GM21423 (cell line): ENCODE measurements at regions not wholly inside any gene's neighbourhood (a gene's known extent, or its start where the extent isn't known, plus 50 kb on each side); places are given as distances from the start of the nearest gene placed in this dataset.

Source experiments
- ATAC-seq: cut with Tn5 transposase; IDR thresholded peaks from one replicate; pipeline ENCODE4 v1.9.1; 2021; ENCODE audit warnings: mild to moderate bottlenecking, moderate library complexity; ENCODE audit not compliant: unreplicated experiment

DNA sequence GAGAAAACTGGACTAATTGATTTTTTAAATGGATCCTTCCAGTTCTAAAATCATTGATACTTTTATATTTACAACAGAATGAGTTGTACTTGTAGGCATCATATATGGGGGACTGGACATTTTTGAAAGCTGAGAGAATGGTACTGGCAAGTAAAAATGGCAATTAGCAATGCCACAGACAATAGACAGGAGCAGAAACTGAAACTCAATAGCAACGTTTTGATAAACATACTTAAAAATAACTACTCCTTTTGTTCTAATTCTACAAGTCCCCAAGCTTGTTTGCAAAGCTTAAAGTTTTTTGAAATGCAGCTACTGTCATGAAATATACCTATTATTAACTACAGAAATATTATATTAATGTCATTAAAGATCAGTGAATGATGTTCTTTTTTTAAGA, 52.8 kb upstream of the FBXL7 start:
- no peak for ATAC-seq

GRCh38 chr5:15446552-15446951, 53.4 kb upstream of the FBXL7 start:
- ATAC-seq = no peak

DNA sequence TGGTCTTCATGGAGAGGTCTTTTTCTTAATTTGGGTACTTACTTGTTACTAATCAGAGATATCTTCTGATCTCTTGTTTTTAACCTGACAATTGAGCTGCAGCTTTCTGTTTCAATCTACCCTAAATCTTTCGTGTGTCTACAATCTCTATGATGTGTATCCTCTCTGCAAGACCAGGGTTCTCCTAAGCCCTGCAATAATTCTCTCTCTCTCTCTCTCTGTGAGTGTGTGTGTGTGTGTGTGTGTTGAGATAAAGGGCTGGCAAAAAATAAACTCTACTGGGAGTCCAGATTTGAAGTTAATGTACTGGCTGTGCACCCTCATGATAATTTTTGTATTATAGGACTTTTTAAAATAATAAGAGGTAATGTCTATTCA, 57.8 kb upstream of the FBXL7 start:
- ATAC-seq = no peak

DNA sequence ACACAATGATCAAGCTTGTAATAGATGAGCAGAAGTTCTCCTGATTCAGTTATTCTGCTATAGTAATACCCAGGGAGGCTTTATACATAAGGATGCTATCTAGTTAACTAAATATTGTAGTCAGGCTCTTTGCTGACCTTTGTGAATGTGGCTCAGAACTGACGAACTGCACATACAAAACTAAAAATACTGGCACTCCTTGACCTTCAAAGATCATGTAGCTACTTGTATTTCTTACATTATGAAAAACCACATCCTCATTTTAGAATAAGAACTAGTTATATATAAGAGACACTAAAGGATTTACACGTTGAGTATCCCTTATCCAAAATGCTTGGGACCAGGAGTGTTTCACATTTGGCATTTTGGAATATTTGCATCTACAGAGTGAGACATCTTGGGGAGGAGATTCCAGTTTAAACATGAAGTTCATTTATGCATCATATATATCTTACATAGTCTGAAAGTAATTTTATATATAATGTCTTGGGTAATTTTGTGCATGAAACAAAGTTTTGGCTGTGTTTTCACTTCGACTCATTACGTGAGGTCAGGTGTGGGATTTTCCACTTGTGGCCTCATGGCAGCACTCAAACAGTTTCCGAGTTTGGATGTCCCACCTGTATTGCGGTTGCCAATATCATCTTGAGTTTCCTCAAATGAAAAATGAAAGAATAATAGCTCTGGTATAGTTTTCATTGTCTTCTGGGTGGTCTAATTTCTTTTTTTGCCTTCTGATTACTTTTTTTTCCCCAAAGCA, 58.4 kb upstream of the FBXL7 start:
- no peak for ATAC-seq

- no peak for ATAC-seq
These were observed 59.5 kb upstream of the FBXL7 start for GRCh38 chr5:15440434-15440833.

- no peak for ATAC-seq
These were observed 60.2 kb upstream of the FBXL7 start for GRCh38 chr5:15439801-15440200.

DNA sequence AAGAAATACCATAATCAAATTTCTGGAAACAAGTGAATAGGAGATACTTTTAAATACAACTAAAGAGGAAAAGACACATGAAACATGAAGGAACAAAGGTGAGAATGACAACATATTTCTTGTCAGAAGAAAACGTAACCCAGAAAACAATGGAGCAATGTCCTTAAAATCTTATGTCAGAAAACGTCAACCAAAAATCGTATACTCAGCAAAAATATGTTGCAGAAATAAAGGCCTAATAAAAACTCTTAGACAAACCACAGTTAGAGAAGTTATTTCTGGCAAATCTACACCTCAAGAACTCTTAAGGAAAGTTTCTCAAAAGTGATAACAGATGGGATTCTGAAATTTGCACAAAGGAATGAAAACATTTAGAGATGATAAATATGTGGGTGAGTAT, 66.3 kb upstream of the FBXL7 start:
- ATAC-seq = no peak

GRCh38 chr5:15431923-15432322, 68.1 kb upstream of the FBXL7 start:
- ATAC-seq = no peak

DNA sequence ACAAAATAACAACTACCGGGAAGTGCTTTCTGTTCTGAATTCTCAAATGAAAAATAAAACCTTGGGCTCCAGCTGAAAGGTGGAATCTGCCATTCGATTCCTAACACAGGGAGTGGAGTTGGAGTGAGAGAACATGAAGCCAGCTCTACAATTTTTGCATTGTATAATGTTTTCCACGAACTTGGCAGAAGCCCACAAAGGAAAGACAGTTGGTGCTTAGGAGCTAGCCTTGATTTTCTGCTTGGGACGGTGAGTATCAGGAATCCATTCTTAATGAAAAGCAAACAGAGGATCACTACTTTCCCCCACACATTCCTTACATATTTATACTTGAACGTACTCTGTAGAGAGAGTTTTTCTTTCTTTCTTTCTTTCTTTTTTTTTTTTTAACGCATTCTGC, 74.2 kb upstream of the FBXL7 start:
- ATAC-seq = no peak

DNA sequence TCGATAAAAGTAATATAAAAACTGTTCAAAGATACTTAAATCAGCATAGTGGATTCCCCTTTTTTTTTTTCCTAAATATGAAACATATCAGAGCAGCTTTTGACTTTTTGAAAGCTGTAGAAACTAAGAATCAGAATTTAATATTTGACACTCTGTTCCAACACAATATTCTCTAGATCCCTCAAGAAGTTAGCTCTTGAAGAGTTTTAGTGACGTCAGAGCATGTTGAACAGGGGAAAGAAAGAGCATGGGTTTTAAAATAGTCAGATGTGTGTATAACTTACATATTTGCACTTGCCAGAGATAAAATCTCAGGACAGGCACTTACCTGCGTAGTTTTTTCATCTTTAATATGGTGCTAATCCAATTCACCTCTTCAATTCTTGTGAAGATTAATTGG, 75.2 kb upstream of the FBXL7 start:
- no peak for ATAC-seq

- no peak for ATAC-seq
These were observed 78.0 kb upstream of the FBXL7 start for GRCh38 chr5:15421921-15422412.

DNA sequence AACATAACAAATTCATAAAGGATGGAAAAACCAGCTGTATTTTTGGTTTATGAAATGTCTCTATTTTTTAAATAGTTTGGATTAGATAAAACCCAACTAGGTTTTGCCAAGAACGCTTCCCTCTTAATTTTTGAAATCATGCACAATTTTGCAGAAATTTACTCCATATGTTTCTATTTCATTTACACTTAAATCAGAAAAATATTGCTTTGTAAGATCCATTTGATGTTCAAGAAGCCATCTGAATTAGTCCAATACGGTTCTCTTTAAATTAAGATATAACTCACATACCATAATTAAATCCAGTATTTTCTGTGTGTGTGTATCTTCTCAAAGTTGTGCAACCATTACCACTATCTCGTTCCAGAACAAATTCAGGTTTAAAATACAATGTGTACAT, 78.6 kb upstream of the FBXL7 start:
- ATAC-seq = no peak

- no peak for ATAC-seq
These were observed 79.8 kb upstream of the FBXL7 start for GRCh38 chr5:15420201-15420600.

- no peak for ATAC-seq
These were observed 82.8 kb upstream of the FBXL7 start for GRCh38 chr5:15417156-15417555.

DNA sequence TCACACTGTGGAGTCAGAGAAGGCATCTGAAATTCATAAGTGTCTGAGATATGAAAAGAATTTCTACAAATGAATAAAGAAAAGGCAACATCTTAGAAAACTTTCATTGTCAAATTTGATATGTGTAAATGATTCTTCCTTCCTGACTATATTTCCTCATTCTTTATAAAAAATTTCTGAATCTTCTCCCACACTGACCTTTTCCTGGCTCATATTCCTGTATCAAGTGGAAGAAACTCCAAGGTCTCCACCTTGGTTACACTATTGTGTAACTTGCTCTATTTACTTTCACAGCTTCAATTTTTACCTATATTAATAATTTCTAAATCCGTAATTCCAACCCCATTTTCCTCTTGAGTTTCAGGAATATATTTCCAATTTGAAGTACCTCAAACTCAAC, 93.5 kb upstream of the FBXL7 start:
- ATAC-seq = no peak

GRCh38 chr5:15393146-15393545, 106.8 kb upstream of the FBXL7 start:
- no peak for ATAC-seq

- no peak for ATAC-seq
These were observed 108.1 kb upstream of the FBXL7 start for GRCh38 chr5:15391704-15392397.

GRCh38 chr5:15388866-15389265, 111.1 kb upstream of the FBXL7 start:
- no peak for ATAC-seq

- ATAC-seq = no peak
These were observed 112.0 kb upstream of the FBXL7 start for GRCh38 chr5:15387931-15388524.

DNA sequence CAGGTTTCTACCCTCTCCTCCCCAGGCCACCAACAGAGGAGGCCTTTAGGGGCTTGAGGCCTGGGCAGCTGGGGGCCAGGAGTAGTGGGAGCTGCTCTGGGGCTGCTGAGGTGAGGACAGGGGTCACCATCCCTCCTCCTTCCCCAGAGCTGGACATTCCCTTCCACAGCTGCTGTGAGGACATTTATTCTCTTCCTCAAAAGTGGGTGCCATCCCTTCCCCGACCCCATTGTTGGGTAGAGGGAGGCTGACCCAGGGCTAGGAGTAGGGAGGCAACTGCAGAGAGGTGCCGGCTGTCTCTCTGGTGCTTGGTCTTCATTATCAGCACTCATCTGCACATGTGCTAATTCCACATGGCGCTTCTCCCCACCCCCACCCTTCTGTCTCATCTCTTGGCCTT, 113.9 kb upstream of the FBXL7 start:
- ATAC-seq = no peak

DNA sequence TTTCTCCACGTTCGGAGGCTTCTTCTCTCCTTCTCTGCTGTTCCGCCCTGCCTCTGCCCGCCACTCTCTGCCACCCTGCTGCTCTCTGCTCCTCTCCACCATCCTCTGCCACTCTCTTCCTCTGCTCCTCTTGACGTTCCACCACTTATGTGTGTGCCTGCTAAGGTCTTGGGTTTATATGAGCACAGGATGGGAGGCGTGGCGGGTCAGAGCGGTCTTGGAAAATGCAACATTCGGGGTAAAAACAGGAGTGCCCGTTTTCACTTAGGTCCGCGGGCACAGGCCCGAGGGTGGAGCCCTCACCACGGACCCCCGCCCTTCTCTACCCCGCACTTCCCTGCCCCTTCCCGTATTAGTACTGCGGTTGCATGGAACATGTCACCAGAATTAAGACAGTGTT, 114.4 kb upstream of the FBXL7 start:
- no peak for ATAC-seq

DNA sequence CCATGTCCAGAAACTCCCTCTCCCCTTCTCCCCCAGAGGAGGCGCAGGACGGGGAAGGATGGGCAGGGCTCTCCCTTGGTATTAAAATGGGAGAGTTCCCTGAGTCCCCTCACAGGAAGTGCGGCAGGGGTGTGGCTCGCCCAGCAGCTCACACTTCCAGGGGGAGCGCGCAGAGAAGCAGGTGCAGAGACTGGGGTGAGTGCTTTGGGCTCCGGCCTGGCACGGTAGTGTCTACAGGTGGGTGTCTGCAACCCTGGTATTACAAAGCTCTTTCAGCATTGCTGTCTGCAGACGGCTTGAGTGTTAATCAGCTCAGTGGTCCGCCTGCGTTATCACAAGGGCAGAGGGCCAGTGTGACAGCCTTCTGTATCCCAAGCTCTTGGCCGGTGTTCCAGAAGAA, 114.9 kb upstream of the FBXL7 start:
- ATAC-seq = no peak
